ENCODE measurements at regions not wholly inside any gene's neighbourhood (a gene's known extent, or its start where the extent isn't known, plus 50 kb on each side); places are given as distances from the start of the nearest gene placed in this dataset.

GRCh38 chr13:42394711-42395085, 122.7 kb downstream of the AKAP11 start:
- FAIRE-seq (no peak), DNase-seq (no peak)
- WGBS, 3 donors: 63 to 85% (median 80%) methylated on average over 2 of the region's 2 CpGs
- Histone ChIP-seq H3K4me1 (ENCODE audit: control insufficient read depth in 3 of 3, insufficient read depth in 2 of 3, low read depth in 1 of 3, low read length in 2 of 3) (peaks cover 0 to 2% (median 0%) of the 10 kb centered on the region in 3 donors), H3K9me3 (ENCODE audit: control insufficient read depth in 2 of 2, insufficient read depth in 1 of 2, low read depth in 1 of 2, low read length in 1 of 2) (peaks cover 0 to 4% of the 10 kb centered on the region in 2 donors), H3K27ac (ENCODE audit: low read depth in 1 of 3, low read length in 2 of 3) (peak overlapping the region in 2 of 3 donors; percentile 16 to 51), H3K4me3 (ENCODE audit: low read depth in 1 of 3, low read length in 3 of 3) (no peak overlapping the region), H3K36me3 (ENCODE audit: control insufficient read depth in 3 of 3, insufficient read depth in 2 of 3, low read depth in 1 of 3, low read length in 3 of 3) (no peaks in the 10 kb centered on the region), H3K27me3 (ENCODE audit: control insufficient read depth in 3 of 3, insufficient read depth in 3 of 3, low read length in 3 of 3) (no peaks in the 10 kb centered on the region)

GRCh38 chr13:42395086-42395821, 123.3 kb downstream of the AKAP11 start:
- peaks cover 0 to 2% (median 0%) of the 10 kb centered on the region in 3 donors for H3K4me1 ChIP-seq (ENCODE audit: control insufficient read depth in 3 of 3, insufficient read depth in 2 of 3, low read depth in 1 of 3, low read length in 2 of 3)
- FAIRE-seq (no peak), DNase-seq (no peak)
- H3K9me3 ChIP-seq (ENCODE audit: control insufficient read depth in 2 of 2, insufficient read depth in 1 of 2, low read depth in 1 of 2, low read length in 1 of 2): peaks cover 0 to 4% of the 10 kb centered on the region in 2 donors
- H3K27me3 ChIP-seq (ENCODE audit: control insufficient read depth in 3 of 3, insufficient read depth in 3 of 3, low read length in 3 of 3): no peaks in the 10 kb centered on the region
- 77 to 83% (median 80%) methylated on average over 13 of the region's 13 CpGs for WGBS, 3 donors
- H3K27ac ChIP-seq (ENCODE audit: low read depth in 1 of 3, low read length in 2 of 3): peak overlapping the region in 2 of 3 donors; percentile 16 to 53
- no peak overlapping the region for H3K4me3 ChIP-seq (ENCODE audit: low read depth in 1 of 3, low read length in 3 of 3)
- no peaks in the 10 kb centered on the region for H3K36me3 ChIP-seq (ENCODE audit: control insufficient read depth in 3 of 3, insufficient read depth in 2 of 3, low read depth in 1 of 3, low read length in 3 of 3)

DNA sequence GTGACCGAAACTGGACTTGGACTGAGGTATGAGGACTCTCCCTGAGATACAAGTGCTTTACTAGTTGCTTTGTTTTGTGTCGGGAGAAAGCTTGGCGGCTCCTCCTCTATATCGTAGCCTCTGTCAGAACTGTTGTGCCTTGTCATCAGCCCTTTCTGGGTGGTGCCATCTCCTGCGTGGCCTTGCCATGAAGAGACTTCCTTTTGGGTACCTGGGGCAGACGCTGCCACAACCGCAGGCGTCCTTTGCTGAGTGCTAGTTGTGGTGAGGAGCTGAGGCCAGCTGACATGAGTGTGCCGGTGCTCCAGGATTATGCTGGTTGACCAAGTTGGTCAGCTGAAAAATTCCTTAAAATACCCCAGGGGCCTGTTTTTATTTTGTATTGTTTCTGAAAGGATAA, 124.5 kb downstream of the AKAP11 start:
- H3K27ac ChIP-seq (ENCODE audit: low read depth in 1 of 3, low read length in 2 of 3): no peak overlapping the region
- no peaks in the 10 kb centered on the region for H3K27me3 ChIP-seq (ENCODE audit: control insufficient read depth in 3 of 3, insufficient read depth in 3 of 3, low read length in 3 of 3)
- H3K4me1 ChIP-seq (ENCODE audit: control insufficient read depth in 3 of 3, insufficient read depth in 2 of 3, low read depth in 1 of 3, low read length in 2 of 3): peaks cover 0 to 2% (median 0%) of the 10 kb centered on the region in 3 donors
- H3K9me3 ChIP-seq (ENCODE audit: control insufficient read depth in 2 of 2, insufficient read depth in 1 of 2, low read depth in 1 of 2, low read length in 1 of 2): peaks cover 0 to 4% of the 10 kb centered on the region in 2 donors
- DNase-seq (no peak), FAIRE-seq (no peak)
- 81 to 89% (median 86%) methylated on average over 9 of the region's 9 CpGs for WGBS, 3 donors
- H3K4me3 ChIP-seq (ENCODE audit: low read depth in 1 of 3, low read length in 3 of 3): no peak overlapping the region
- H3K36me3 ChIP-seq (ENCODE audit: control insufficient read depth in 3 of 3, insufficient read depth in 2 of 3, low read depth in 1 of 3, low read length in 3 of 3): no peaks in the 10 kb centered on the region

- Histone ChIP-seq H3K4me3 (ENCODE audit: low read depth in 1 of 3, low read length in 3 of 3) (no peak overlapping the region), H3K27ac (ENCODE audit: low read depth in 1 of 3, low read length in 2 of 3) (no peak overlapping the region), H3K27me3 (ENCODE audit: control insufficient read depth in 3 of 3, insufficient read depth in 3 of 3, low read length in 3 of 3) (no peaks in the 10 kb centered on the region), H3K4me1 (ENCODE audit: control insufficient read depth in 3 of 3, insufficient read depth in 2 of 3, low read depth in 1 of 3, low read length in 2 of 3) (peaks cover 0 to 2% (median 0%) of the 10 kb centered on the region in 3 donors), H3K9me3 (ENCODE audit: control insufficient read depth in 2 of 2, insufficient read depth in 1 of 2, low read depth in 1 of 2, low read length in 1 of 2) (peaks cover 0 to 4% of the 10 kb centered on the region in 2 donors), H3K36me3 (ENCODE audit: control insufficient read depth in 3 of 3, insufficient read depth in 2 of 3, low read depth in 1 of 3, low read length in 3 of 3) (no peaks in the 10 kb centered on the region)
- FAIRE-seq: no peak
- DNase-seq: no peak
- 76 to 84% (median 81%) methylated on average over 6 of the region's 6 CpGs for WGBS, 3 donors
These were observed 125.1 kb downstream of the AKAP11 start for GRCh38 chr13:42396901-42397655.

DNA sequence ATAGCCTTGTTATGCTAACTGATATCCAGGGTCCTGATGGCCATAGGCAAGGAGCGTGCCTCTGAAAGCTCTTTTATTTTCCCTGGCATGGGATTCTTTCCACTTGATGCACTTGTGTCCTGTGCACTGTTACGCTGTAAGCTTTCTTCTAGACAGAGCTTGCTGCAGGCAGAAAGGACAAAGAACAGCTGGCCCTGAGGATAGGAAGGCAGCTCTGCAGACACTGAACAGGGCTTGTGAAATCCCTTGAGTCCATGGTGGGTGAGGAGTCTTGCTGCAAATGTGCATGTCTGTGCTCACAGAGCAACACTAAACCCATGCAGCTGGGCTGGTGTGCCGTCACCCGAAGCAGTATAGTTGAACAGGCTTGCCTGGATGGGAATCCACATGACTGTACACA, 126.6 kb downstream of the AKAP11 start:
- no peak overlapping the region for H3K27ac ChIP-seq (ENCODE audit: low read depth in 1 of 3, low read length in 2 of 3)
- 72 to 90% (median 84%) methylated on average over 4 of the region's 4 CpGs for WGBS, 3 donors
- DNase-seq (no peak), FAIRE-seq (no peak)
- H3K9me3 ChIP-seq (ENCODE audit: control insufficient read depth in 2 of 2, insufficient read depth in 1 of 2, low read depth in 1 of 2, low read length in 1 of 2): peaks cover 0 to 3% of the 10 kb centered on the region in 2 donors
- peaks cover 0 to 2% (median 0%) of the 10 kb centered on the region in 3 donors for H3K4me1 ChIP-seq (ENCODE audit: control insufficient read depth in 3 of 3, insufficient read depth in 2 of 3, low read depth in 1 of 3, low read length in 2 of 3)
- no peak overlapping the region for H3K4me3 ChIP-seq (ENCODE audit: low read depth in 1 of 3, low read length in 3 of 3)
- no peaks in the 10 kb centered on the region for H3K27me3 ChIP-seq (ENCODE audit: control insufficient read depth in 3 of 3, insufficient read depth in 3 of 3, low read length in 3 of 3)
- no peaks in the 10 kb centered on the region for H3K36me3 ChIP-seq (ENCODE audit: control insufficient read depth in 3 of 3, insufficient read depth in 2 of 3, low read depth in 1 of 3, low read length in 3 of 3)

DNA sequence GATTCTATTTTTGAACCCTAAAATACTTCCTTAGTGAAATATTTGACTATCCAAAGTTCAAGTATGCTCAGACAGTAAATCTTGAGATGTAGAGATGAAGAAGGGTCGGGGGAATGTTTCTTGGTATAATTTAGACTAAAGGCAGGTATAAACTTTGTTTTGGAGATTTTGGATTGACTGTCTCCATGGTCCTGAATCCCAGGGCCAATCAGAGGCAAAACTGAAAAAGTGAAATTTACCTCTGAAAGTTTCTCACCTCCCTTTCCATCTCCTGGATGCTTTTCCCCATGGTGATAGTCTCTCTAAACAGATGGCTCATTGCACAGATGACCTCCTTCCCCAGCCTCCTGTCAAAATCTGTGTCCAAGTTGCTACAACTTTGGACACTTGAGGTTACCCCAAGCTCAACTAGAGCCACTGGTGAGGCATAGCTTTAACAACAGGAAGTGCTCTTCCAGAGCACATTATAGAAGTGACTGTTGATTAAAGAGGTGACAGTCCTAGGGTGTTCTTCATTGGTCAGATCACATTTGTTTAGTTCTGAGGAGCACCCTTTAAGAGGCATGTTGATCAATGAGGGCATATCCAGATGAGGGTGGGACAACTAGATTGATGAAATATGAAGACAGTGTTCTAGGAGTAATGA, 128.4 kb downstream of the AKAP11 start:
- 62 to 86% (median 63%) methylated on average over 1 of the region's 1 CpG for WGBS, 3 donors
- DNase-seq: no peak
- H3K4me3 ChIP-seq (ENCODE audit: low read depth in 1 of 3, low read length in 3 of 3): no peak overlapping the region
- no peaks in the 10 kb centered on the region for H3K36me3 ChIP-seq (ENCODE audit: control insufficient read depth in 3 of 3, insufficient read depth in 2 of 3, low read depth in 1 of 3, low read length in 3 of 3)
- H3K4me1 ChIP-seq (ENCODE audit: control insufficient read depth in 3 of 3, insufficient read depth in 2 of 3, low read depth in 1 of 3, low read length in 2 of 3): no peaks in the 10 kb centered on the region
- FAIRE-seq: no peak
- H3K9me3 ChIP-seq (ENCODE audit: control insufficient read depth in 2 of 2, insufficient read depth in 1 of 2, low read depth in 1 of 2, low read length in 1 of 2): no peaks in the 10 kb centered on the region
- H3K27ac ChIP-seq (ENCODE audit: low read depth in 1 of 3, low read length in 2 of 3): no peak overlapping the region
- no peaks in the 10 kb centered on the region for H3K27me3 ChIP-seq (ENCODE audit: control insufficient read depth in 3 of 3, insufficient read depth in 3 of 3, low read length in 3 of 3)

DNA sequence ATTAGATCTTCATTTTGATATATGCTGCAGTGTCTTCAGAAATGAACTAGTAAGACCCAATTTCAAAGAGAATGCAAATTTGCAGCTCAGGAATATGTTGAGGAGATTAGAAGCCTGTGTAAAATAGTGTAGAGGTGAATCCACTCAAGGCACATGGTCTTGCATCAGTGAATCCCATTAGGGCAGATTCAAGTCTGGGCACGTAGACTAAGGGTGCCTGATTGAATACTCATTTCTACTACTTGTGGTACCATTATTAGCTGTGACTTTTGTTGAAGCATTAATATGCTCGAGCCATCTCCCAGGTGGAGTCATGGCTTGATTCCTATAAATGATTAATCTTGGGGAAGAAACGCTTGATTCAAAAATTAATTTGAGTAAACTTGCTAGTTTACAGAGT, 129.4 kb downstream of the AKAP11 start:
- WGBS, 3 donors: 73 to 82% (median 78%) methylated on average over 3 of the region's 3 CpGs
- no peaks in the 10 kb centered on the region for H3K27me3 ChIP-seq (ENCODE audit: control insufficient read depth in 3 of 3, insufficient read depth in 3 of 3, low read length in 3 of 3)
- peaks cover 0 to 5% (median 0%) of the 10 kb centered on the region in 3 donors for H3K4me1 ChIP-seq (ENCODE audit: control insufficient read depth in 3 of 3, insufficient read depth in 2 of 3, low read depth in 1 of 3, low read length in 2 of 3)
- FAIRE-seq (no peak), DNase-seq (no peak)
- no peaks in the 10 kb centered on the region for H3K9me3 ChIP-seq (ENCODE audit: control insufficient read depth in 2 of 2, insufficient read depth in 1 of 2, low read depth in 1 of 2, low read length in 1 of 2)
- H3K4me3 ChIP-seq (ENCODE audit: low read depth in 1 of 3, low read length in 3 of 3): no peak overlapping the region
- no peak overlapping the region for H3K27ac ChIP-seq (ENCODE audit: low read depth in 1 of 3, low read length in 2 of 3)
- H3K36me3 ChIP-seq (ENCODE audit: control insufficient read depth in 3 of 3, insufficient read depth in 2 of 3, low read depth in 1 of 3, low read length in 3 of 3): no peaks in the 10 kb centered on the region

GRCh38 chr13:42405665-42406390, 133.9 kb downstream of the AKAP11 start:
- FAIRE-seq: no peak

More at GRCh38 chr13:42405665-42406390, 133.9 kb downstream of the AKAP11 start:
- Histone ChIP-seq H3K27ac (ENCODE audit: low read depth in 1 of 3, low read length in 2 of 3) (peak overlapping the region in 1 of 3 donors; percentile 59), H3K9me3 (ENCODE audit: control insufficient read depth in 2 of 2, insufficient read depth in 1 of 2, low read depth in 1 of 2, low read length in 1 of 2) (no peaks in the 10 kb centered on the region), H3K4me1 (ENCODE audit: control insufficient read depth in 3 of 3, insufficient read depth in 2 of 3, low read depth in 1 of 3, low read length in 2 of 3) (peaks cover 0 to 5% (median 0%) of the 10 kb centered on the region in 3 donors), H3K27me3 (ENCODE audit: control insufficient read depth in 3 of 3, insufficient read depth in 3 of 3, low read length in 3 of 3) (no peaks in the 10 kb centered on the region), H3K4me3 (ENCODE audit: low read depth in 1 of 3, low read length in 3 of 3) (no peak overlapping the region), H3K36me3 (ENCODE audit: control insufficient read depth in 3 of 3, insufficient read depth in 2 of 3, low read depth in 1 of 3, low read length in 3 of 3) (no peaks in the 10 kb centered on the region)
- 61 to 74% (median 63%) methylated on average over 9 of the region's 9 CpGs for WGBS, 3 donors
- DNase-seq: no peak

Data from small intestine (tissue), 7 donors.